MM.1S (cell line): ENCODE measurements at regions not wholly inside any gene's neighbourhood (a gene's known extent, or its start where the extent isn't known, plus 50 kb on each side); places are given as distances from the start of the nearest gene placed in this dataset.
"Not testable (repeated sequence)": the region's sequence is repeated elsewhere in the genome, so short reads cannot be mapped to it uniquely, and the experiment has no call there.

Experiments
- DNase-seq: peaks from one replicate; pipeline ENCODE4 v3.0.0-alpha.2; 2015
- H2AFZ ChIP-seq: fragments of 300-600 bp; sonication (generic); 2 replicates; pipeline ENCODE4 v1.6.0; 2016; ENCODE audit warnings: antibody characterized with exemption, low read length
- H3F3A ChIP-seq: fragments of 300-600 bp; sonication (generic); 2 replicates; pipeline ENCODE4 v1.6.1; 2016; ENCODE audit warnings: mild to moderate bottlenecking, antibody characterized with exemption, low read length, moderate library complexity, mixed read lengths; ENCODE audit not compliant: insufficient read depth
- H3K27ac ChIP-seq: fragments of 300-600 bp; sonication (generic); 2 replicates; pipeline ENCODE4 v1.5.1; 2016; ENCODE audit warnings: mild to moderate bottlenecking, low read length
- H3K27me3 ChIP-seq: fragments of 300-600 bp; sonication (generic); replicated peaks from 2 replicates; pipeline ENCODE4 v1.6.0; 2016; ENCODE audit warnings: low read length; ENCODE audit not compliant: insufficient read depth
- H3K36me3 ChIP-seq: fragments of 300-600 bp; sonication (generic); replicated peaks from 2 replicates; pipeline ENCODE4 v1.6.1; 2016; ENCODE audit warnings: mild to moderate bottlenecking, low read length, mixed read lengths; ENCODE audit not compliant: insufficient read depth
- H3K4me1 ChIP-seq: fragments of 300-600 bp; sonication (generic); 2 replicates; pipeline ENCODE4 v1.6.1; 2016; ENCODE audit warnings: low read length, mixed read lengths
- H3K4me2 ChIP-seq: fragments of 300-600 bp; sonication (generic); 2 replicates; pipeline ENCODE4 v1.6.0; 2016; ENCODE audit warnings: low read depth, low read length
- H3K4me3 ChIP-seq: fragments of 300-600 bp; sonication (generic); 2 replicates; pipeline ENCODE4 v1.5.1; 2016; ENCODE audit warnings: low read length, mixed read lengths
- H3K79me2 ChIP-seq: fragments of 300-600 bp; sonication (generic); 2 replicates; pipeline ENCODE4 v1.6.1; 2016; ENCODE audit warnings: mixed run types, low read length, mixed read lengths
- H3K9ac ChIP-seq: fragments of 300-600 bp; sonication (generic); 2 replicates; pipeline ENCODE4 v1.6.1; 2016; ENCODE audit warnings: low read length, mixed read lengths
- H3K9me2 ChIP-seq: fragments of 300-600 bp; sonication (generic); replicated peaks from 2 replicates; pipeline ENCODE4 v1.6.1; 2016; ENCODE audit warnings: mild to moderate bottlenecking, low read length, mixed read lengths; ENCODE audit not compliant: insufficient read depth
- H3K9me3 ChIP-seq: fragments of 300-600 bp; sonication (generic); replicated peaks from 2 replicates; pipeline ENCODE4 v1.6.1; 2016; ENCODE audit warnings: mild to moderate bottlenecking, low read length, mixed read lengths; ENCODE audit not compliant: insufficient read depth
- H4K20me1 ChIP-seq: fragments of 300-600 bp; sonication (generic); 2 replicates; pipeline ENCODE4 v1.6.1; 2016; ENCODE audit warnings: mild to moderate bottlenecking, low read length, moderate library complexity, mixed read lengths; ENCODE audit not compliant: insufficient read depth

DNA sequence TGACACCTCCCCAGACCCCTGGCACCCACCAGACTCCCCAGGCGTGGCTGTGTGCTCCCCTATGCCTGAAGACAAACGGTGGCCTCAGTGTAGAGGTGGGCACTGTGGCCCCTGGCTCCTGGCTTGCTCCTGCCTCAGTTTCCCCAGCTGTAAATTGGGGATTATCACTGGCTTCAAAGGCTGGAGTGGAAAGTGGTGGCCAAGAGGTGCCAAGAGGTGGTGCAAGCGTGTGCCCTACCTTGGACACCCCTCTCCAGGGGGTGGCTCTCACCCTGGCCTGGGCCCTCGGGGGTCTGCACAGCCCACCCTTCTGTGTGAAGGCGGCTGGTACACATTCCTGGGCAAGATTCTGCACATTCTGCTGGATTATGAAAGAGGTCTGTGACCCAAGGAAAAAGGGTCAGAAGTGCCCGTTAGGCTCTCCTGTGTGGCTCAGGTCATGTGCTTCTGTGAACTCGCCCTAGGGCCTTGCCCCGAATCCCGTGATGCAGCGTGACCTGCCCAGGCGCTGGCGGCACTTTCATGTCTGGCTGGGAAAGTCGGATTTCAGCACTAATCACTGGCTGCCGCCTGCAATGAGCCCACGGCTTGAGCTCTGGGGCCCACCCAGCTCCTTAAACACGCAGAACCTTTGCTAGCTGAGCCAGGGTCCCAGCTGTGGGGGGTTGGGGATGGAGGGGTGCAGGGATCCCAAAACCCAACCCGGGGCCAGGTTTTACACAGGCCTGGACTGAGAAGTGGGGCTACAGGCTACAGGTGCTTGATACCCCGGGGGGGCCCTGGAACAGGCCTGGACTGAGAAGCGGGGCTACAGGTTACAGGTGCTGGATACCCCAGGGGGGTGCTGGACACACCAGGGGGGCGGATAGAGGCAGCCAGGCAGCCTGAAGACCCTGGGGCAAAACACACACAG is 86.8 kb upstream of the METTL9 start:
- H3K9ac ChIP-seq, H2AFZ ChIP-seq, H3K4me1 ChIP-seq, H3K27ac ChIP-seq, H3K4me2 ChIP-seq, H3K9me2 ChIP-seq, H3K9me3 ChIP-seq, H3K36me3 ChIP-seq, H3K27me3 ChIP-seq, DNase-seq, H3K4me3 ChIP-seq: not testable (repeated sequence)
- Histone ChIP-seq H3K79me2 (peaks cover 94% of the 10 kb centered on the region), H3F3A (peaks cover 18% of the 10 kb centered on the region), H4K20me1 (peaks cover 43% of the 10 kb centered on the region)

DNA sequence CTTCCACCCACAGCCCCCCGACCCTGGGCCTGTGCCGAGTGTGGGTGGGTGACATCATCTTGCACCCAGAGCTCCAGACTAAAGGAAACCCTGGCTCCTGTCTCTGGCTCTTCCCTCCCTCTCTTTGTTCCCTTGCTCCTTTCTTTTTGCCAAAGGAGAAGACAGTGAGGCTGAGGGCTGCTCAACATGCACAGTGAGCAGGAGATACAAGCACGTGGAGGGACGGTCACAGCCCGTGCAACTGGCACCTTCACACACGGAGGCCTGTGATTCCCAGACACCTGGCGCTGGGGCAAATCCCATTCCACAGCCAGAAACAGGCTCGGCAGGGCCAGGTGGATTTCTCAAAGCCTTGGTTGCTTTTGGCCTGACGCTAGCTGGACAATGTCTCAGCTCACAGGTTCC is 86.0 kb upstream of the METTL9 start:
- H3F3A ChIP-seq, result peaks cover 16% of the 10 kb centered on the region
- H3K4me1 ChIP-seq, H3K9me2 ChIP-seq, H3K36me3 ChIP-seq, DNase-seq, H3K4me2 ChIP-seq, H3K4me3 ChIP-seq, H2AFZ ChIP-seq, H3K27ac ChIP-seq, H3K9me3 ChIP-seq, H3K27me3 ChIP-seq, H3K9ac ChIP-seq: not testable (repeated sequence)
- H4K20me1 ChIP-seq, result peaks cover 35% of the 10 kb centered on the region
- H3K79me2 ChIP-seq, result peaks cover 92% of the 10 kb centered on the region

DNA sequence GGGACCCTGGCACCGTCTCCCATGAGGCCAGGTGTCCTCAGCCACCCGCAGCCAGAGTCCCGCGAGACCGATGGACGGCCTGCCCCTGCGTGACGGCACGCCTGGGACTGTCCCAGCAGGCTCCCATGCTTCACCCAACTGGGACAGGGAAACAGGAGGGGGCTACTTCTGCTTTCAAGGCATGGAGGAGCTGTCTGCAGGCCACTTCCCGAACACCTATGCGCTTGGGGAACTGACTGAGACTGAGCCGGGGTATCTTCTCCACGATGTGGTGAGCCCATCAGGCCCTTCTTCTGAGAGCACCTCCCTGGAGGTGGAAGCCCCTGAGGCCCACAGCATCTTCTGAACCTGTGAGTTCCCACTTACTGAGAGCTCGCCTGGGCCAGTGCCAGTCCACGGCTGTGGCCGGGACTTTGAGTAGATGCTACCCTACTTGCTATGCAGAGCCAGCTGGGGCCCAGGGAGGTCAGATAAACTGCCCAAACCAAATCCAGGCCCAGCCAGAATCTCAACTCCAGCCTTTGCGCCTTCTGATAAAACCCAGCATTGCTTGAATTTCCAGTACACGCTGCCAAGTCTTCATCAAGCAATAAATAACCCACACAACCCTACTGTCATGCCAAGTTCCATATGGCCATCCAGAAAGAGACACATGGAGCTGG is 85.4 kb upstream of the METTL9 start:
- H3K4me2 ChIP-seq, H3K27me3 ChIP-seq, H3K4me3 ChIP-seq, H3K9me3 ChIP-seq, H3K4me1 ChIP-seq, H2AFZ ChIP-seq, DNase-seq, H3K36me3 ChIP-seq, H3F3A ChIP-seq, H3K27ac ChIP-seq, H3K9me2 ChIP-seq, H3K9ac ChIP-seq: not testable (repeated sequence)
- Histone ChIP-seq H4K20me1 (peaks cover 32% of the 10 kb centered on the region), H3K79me2 (peaks cover 91% of the 10 kb centered on the region)

DNA sequence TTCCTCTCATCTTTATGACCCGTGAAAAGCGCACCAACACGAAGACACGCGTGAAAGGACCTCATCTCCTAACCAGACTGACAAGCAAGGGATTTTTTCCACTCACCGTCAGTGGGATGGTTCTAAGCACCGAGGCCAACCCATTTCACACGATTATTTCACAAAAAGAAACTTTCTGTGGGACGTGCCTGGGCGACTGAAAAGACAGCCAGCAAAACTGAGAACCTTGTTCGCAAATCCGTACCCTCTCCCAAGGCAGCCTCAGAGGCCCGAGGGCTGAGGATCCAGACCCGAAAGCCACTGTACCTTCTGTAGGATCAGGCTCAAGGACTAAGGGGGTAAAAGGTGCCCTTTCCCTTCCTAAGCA is 84.9 kb upstream of the METTL9 start:
- not testable (repeated sequence) for H3K4me1 ChIP-seq, H3K4me2 ChIP-seq, H3K9me3 ChIP-seq, H3F3A ChIP-seq, H3K36me3 ChIP-seq, H3K4me3 ChIP-seq, H3K27ac ChIP-seq, H3K9me2 ChIP-seq, DNase-seq, H2AFZ ChIP-seq, H3K27me3 ChIP-seq, H3K9ac ChIP-seq
- H4K20me1 ChIP-seq, result peaks cover 27% of the 10 kb centered on the region
- peaks cover 91% of the 10 kb centered on the region for H3K79me2 ChIP-seq

DNA sequence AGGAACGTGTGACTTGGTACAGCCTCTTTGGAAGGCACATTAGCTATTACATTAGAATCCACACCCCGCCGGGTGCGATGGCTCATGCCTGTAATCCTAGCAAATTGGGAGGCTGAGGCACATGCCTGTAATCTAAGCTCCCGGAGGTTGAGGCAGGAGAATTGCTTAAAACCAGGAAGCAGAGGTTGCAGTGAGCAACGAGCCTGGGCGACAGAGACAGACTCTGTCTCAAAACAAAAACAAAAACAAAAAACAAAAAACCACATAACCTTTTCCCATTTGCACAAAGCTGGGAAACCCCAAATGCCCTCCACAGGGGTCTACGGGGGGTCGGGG is 82.7 kb upstream of the METTL9 start:
- DNase-seq, H3K27ac ChIP-seq, H2AFZ ChIP-seq, H3K4me1 ChIP-seq, H3F3A ChIP-seq, H3K9me3 ChIP-seq, H3K9ac ChIP-seq, H3K27me3 ChIP-seq, H3K9me2 ChIP-seq, H3K36me3 ChIP-seq, H3K4me3 ChIP-seq, H3K4me2 ChIP-seq: not testable (repeated sequence)
- H4K20me1 ChIP-seq, result peaks cover 20% of the 10 kb centered on the region
- H3K79me2 ChIP-seq, result peaks cover 76% of the 10 kb centered on the region

DNA sequence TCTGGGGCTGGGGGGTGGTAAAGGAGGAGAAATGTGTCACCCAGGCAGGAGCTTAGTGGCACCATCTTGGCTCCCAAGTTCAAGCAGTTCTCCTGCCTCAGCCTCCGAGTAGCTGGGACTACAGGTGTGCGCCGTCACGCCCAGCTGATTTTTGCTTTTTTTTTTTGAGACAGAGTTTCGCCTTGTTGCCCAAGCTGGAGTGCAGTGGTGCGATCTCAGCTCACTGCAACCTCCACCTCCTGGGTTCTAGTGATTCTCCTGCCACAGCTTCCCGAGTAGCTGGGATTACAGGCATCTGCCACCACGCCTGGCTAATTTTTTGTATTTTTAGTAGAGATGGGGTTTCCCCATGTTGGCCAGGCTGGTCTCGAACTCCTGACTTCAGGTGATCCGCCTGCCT is 82.1 kb upstream of the METTL9 start:
- not testable (repeated sequence) for H3F3A ChIP-seq, H3K36me3 ChIP-seq, H3K4me3 ChIP-seq, H3K9me3 ChIP-seq, H3K9ac ChIP-seq, H2AFZ ChIP-seq, H3K4me1 ChIP-seq, H3K27me3 ChIP-seq, H3K9me2 ChIP-seq
- Histone ChIP-seq H3K27ac (peak overlapping the region; percentile 41; the same call in 1 of the 2 replicates), H4K20me1 (peaks cover 14% of the 10 kb centered on the region), H3K79me2 (peaks cover 70% of the 10 kb centered on the region), H3K4me2 (peak overlapping the region; percentile 34; the same call in 1 of the 2 replicates)
- peak; percentile 51 for DNase-seq

DNA sequence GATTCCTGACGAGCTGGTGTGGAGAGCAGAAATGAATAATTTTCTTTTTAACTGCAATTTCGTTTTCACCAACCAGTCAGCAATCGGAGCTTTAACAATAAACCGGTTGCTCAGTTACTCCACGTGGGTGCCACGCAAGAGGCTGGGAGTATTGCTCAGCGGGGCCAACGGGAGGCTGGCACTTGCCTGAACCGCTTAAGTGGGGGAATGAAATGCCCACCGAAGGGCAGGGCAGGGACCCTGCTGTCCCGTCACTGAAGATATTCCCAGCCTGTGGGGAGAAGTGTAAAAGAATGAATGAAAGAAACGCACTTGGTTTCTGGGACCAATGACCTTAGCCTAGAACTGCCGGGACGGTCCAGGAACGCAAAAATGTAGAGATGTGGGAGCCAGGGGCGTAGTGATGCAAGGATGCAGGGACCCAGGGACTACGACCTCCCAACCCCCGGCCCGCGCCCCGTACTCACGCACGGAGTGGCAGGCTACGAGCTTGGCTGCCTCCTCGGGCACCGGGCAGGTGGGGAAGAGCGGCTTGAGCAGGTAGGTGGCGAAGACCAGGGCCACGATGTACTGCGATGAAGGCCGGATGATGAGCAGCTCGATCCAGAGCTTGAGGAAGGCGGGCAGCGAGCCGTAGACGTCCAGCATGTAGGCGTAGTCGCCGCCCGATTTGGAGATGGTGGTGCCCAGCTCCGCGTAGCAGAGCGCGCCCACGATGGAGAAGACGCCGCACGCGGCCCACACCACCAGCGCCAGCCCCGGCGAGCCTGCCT is 79.8 kb upstream of the METTL9 start:
- not testable (repeated sequence) for H3F3A ChIP-seq, H3K27me3 ChIP-seq, H3K36me3 ChIP-seq, H3K9me2 ChIP-seq, H2AFZ ChIP-seq, H4K20me1 ChIP-seq, DNase-seq, H3K9me3 ChIP-seq, H3K4me1 ChIP-seq
- H3K4me3 ChIP-seq, result peak overlapping the region; percentile 91
- peak overlapping the region; percentile 84 for H3K9ac ChIP-seq
- peak overlapping the region; percentile 53 for H3K27ac ChIP-seq
- H3K79me2 ChIP-seq, result peaks cover 47% of the 10 kb centered on the region
- peak overlapping the region; percentile 56; the same call in 1 of the 2 replicates for H3K4me2 ChIP-seq
